AG09309 (cell line): ENCODE measurements at regions not wholly inside any gene's neighbourhood (a gene's known extent, or its start where the extent isn't known, plus 50 kb on each side); places are given as distances from the start of the nearest gene placed in this dataset.

Source experiments
- DNase-seq: peaks from one replicate; pipeline ENCODE4 v3.0.0-alpha.2; 2010; ENCODE audit warnings: low read depth
- H3K4me3 ChIP-seq: 2 replicates; pipeline ENCODE4 v1.5.1; 2011; ENCODE audit warnings: mild to moderate bottlenecking, low read depth, low read length, moderate library complexity; ENCODE audit not compliant: control insufficient read depth
- CTCF ChIP-seq: IDR thresholded peaks from 2 replicates; pipeline ENCODE4 v1.5.1; 2011; ENCODE audit warnings: mild to moderate bottlenecking, low read depth, low read length, inconsistent platforms; ENCODE audit not compliant: insufficient read depth, control insufficient read depth; ENCODE audit errors: missing control alignments

DNA sequence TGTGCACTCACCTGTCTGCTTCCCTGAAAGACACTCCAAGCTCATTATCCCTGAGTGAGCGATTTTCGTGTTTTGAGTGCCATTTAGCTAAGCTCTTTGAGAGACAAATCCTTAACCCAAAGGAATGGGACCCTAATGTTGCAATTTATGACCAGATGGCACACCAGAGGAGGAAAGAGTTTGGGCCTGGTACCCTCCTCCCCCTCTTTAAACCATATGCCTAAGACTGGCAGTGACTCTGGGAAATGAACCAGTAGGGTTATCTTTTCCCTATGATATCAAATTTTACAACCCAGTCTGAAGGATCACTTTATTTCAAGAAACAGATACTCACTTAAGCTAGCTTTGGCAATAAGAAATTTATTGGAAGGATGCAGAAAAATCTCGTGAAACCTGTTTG lies 550.4 kb downstream of the TOX3 start:
- no peak for TF ChIP-seq CTCF
- no peak for DNase-seq
- H3K4me3 ChIP-seq, result no peak overlapping the region

- TF ChIP-seq CTCF, result no peak
- H3K4me3 ChIP-seq, result no peak overlapping the region
- DNase-seq, result no peak
These were observed 552.3 kb downstream of the TOX3 start for GRCh38 chr16:51994597-51994996.

GRCh38 chr16:51989637-51990230 lies 557.2 kb downstream of the TOX3 start:
- no peak for DNase-seq
- no peak overlapping the region for H3K4me3 ChIP-seq
- no peak for TF ChIP-seq CTCF

DNA sequence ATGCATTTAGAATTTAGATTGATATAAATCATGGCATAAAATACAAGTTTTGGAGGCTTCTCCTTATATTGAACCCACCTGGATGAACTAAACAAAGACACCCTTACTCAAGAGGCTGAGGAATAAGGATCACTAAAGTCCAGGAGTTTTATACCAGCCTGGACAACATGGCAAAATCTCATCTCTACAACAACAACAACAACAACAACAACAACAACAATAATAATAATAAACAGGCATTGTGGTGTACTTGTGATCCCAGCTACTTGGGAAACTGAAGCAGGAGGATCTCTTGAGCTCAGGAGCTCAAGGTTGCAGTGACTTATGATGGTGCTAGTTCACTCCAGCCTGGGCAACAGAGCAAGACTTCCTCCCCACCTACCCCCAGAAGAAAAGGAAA lies 558.0 kb downstream of the TOX3 start:
- no peak for DNase-seq
- no peak overlapping the region for H3K4me3 ChIP-seq
- no peak for TF ChIP-seq CTCF

GRCh38 chr16:51987519-51987918 lies 559.4 kb downstream of the TOX3 start:
- TF ChIP-seq CTCF, result no peak
- no peak overlapping the region for H3K4me3 ChIP-seq
- DNase-seq, result no peak

- DNase-seq, result no peak
- no peak for TF ChIP-seq CTCF
These were observed 560.2 kb downstream of the TOX3 start for GRCh38 chr16:51986717-51987116.

GRCh38 chr16:51986301-51986700 lies 560.6 kb downstream of the TOX3 start:
- TF ChIP-seq CTCF, result no peak
- no peak overlapping the region for H3K4me3 ChIP-seq
- DNase-seq, result no peak

More at GRCh38 chr16:51986717-51987116, 560.2 kb downstream of the TOX3 start:
- H3K4me3 ChIP-seq, result no peak overlapping the region
